LHCN-M2 (cell line): ENCODE measurements at regions not wholly inside any gene's neighbourhood (a gene's known extent, or its start where the extent isn't known, plus 50 kb on each side); places are given as distances from the start of the nearest gene placed in this dataset.
"Not testable (repeated sequence)": the region's sequence is repeated elsewhere in the genome, so short reads cannot be mapped to it uniquely, and the experiment has no call there.

ENCODE experiments used
- DNase-seq: peaks from one replicate; pipeline ENCODE4 v3.0.0-alpha.2; 2012; ENCODE audit warnings: low read depth

DNA sequence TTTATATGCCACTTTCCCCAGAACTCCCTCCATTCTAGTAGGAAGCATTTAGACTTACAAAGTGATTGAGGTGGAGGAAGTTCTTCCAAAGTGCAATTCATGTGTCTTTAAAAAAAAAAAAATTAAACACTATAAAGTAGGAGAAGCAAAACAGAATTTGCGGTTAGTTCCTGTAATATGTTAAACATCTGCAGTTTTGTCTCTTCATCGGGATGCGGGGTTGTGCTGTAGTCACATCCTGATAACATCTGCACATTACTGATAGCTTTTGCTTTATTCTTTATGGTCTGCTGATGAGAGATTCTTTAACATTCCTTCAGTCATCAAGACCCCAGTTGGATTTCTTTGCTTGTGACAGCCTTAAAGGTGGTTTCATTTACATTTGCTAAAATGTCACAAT lies 694.3 kb downstream of the NR2F1-AS1 start:
- no peak for DNase-seq

DNA sequence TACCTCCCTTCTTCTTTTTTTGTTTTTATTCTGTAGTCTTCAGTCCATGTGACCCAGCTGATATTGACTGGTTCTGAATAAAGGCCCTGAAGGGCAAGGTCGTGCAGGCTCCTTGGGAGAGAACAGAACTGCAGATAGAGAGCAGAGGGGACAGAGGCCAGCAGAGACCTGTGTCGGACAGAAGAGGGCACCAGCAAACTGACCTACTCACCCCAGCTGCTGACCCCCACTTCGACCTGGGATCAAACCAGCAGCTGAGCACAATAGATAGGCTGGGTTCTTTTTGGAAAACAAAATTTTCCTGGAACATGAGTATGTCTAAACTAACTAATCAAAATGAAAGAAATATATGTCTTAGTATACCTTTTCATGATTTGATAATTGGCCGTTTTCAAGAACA lies 695.1 kb downstream of the NR2F1-AS1 start:
- peak; percentile 22 for DNase-seq

DNA sequence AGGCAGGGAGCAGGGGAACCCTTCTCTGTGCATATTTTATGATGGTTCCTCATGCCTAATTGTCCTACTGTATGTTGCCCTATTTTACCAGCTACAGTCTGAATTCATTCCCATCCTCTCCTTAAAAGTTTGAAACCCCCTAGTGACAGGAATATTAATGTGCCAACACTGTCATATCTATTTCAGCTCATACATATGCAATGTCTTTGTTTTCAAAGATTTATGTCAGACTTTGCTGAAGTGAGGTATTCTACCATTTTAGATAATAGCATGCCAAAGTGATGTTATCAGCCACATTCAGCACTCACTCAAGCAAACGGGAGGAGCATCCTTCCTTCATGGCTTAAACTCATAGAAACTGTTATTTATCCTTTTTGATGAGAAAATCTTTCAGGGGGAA lies 696.5 kb downstream of the NR2F1-AS1 start:
- DNase-seq: no peak

DNA sequence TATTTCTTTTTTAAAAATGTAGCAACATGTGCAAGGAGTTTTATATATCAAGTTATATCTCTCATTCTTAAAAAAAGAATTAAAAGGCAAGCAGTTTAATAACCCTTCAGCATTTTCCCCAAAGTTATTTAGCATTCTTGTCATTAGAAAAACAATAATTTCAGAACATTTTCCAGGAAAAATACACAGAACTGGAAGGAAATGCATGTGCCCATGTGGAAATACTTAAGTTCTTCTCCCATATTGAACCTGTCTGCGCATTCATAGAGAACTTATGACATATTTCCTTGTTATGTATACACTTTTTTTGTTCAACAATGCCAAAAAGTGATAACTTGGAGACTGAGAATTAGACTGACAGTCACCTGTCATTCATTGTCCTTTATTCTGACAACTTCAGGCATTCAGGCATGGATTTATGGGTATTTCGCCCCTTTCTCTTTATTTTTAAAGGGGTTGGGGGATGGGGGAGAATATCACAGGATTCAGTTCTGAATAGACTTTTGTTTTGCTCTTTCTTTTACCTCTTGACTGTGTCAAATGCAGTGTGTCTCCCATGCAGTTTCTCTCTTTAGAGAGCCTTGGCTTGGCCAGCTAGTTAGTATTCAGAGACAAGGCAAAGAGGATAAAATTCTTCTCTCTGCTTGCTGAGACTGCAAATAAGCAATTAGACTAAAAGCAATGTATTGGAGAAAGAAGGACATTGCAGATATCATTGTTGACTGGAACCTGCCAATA lies 701.0 kb downstream of the NR2F1-AS1 start:
- DNase-seq: no peak

DNA sequence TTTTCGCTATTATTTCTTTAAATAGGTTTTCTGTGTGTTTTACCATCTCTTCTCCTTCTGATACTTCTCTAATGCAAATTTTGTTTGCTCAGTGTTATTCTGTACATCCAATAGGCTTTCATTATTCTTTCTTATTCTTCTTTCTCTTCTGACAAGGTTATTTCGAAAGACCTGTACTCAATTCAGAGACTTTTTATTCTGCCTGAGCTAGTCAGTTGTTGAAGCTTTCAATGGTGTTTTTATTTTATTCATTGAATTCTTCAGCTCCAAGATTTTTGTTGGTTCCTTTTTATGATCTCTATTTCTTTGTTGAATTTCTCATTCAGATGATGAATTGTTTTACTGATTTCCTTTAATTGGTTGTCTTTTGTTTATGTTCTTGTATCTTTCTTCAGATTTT lies 706.2 kb downstream of the NR2F1-AS1 start:
- no peak for DNase-seq

DNA sequence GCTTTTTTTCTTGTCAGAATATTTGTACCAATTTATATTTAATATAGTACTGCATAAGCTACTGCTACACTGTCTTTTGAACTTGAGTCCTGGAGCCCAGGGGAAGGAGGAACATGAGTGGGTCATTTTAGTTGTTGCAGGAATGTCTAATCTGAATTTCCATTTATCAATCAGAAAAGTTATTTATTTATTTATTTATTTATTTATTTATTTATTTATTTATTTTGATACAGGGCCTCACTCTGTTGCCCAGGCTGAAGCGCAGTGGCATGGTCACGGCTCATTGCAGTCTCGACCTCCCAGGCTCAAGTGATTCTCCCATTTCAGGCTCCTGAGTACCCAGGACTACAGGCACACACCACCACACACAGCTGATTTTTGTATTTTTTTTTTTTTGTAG lies 712.6 kb downstream of the NR2F1-AS1 start:
- DNase-seq: no peak

DNA sequence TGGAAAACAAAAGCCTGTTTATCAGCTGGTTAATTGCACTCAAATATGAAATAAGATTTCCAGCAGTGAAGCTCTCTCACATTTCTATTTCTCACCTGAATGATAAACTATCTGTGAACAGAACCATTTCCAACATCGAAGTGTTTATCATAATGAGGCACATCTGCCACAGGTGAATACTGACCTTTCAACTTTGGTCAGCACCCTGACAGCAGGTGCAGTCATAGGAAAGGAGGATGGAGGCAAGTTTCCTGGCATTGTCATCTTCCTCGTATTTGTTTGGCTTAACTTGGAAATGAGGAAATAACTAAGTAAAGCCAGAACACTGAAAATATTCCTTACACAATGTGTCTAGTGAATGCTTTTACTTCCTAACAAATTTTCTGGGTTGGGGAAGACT lies 716.4 kb downstream of the NR2F1-AS1 start:
- DNase-seq: no peak

DNA sequence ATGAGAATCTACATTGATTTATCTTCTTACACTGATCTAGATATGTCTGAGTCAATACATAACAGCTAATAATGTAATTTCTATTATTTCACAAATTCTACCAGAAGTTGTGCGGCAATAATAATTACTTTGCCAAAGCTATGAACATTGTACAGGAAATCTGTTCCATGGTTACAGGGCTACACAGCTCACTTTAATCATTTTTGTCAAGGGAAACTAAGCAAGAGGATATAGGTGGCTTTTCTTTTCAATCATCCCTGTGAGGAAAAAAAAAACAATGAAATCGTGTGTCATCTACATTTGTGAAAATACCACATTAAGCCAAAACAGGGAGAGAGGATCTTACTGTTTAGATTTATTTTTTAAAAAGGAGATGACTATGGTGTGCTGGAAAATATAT lies 717.4 kb downstream of the NR2F1-AS1 start:
- no peak for DNase-seq

DNA sequence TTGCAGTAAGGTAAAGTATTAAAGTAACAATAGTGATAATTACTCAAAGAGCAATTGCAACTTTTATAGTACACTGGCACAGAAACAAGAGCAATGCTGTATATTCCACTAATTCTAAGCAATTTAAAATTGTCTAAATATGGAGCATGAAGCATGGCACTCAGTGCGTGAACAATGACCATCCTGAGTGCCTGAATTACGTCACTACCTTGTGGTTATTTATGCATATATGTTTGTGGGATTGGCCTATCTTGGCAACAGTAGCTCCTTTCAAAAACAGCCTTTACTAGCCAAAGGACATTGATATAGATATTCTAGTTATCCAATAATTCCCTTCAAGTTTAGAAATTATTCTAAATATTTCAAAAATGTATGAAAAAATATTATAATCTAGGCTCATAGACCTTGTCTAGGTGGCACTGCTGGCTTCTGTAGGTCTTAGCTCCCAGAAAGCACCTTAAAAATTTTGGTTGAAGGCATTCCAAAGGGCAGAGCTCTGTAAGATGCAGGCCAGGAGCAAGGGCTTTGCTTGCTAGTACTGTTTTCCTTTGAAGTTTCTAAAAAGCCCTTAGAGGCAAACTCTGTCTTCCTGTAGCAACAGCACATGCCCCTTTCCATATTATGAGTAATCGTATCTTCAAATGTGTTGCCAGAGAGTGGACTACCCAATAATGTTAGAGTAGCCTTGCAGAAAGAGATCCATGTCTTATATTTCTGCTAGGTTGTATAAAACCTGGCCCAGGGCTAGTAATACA lies 719.3 kb downstream of the NR2F1-AS1 start:
- DNase-seq: no peak

DNA sequence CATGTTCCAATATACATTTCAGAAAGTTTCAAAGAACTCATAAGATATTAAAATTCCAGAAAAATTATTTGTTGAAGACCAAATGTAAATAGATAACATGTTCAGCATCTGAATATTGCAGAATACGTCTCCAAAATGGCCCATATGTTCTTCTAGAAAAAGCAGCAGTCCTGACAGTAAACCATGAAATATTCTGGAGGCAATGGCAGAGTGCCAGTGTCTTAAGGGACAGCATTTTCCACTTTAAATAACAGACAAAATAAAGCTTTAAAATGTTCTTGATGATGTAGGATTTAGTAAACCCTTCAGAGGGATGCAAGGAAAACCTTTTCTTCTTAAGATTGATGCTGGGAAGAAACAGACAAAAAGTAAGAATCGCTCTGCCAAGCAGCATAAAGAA lies 721.0 kb downstream of the NR2F1-AS1 start:
- DNase-seq: no peak

DNA sequence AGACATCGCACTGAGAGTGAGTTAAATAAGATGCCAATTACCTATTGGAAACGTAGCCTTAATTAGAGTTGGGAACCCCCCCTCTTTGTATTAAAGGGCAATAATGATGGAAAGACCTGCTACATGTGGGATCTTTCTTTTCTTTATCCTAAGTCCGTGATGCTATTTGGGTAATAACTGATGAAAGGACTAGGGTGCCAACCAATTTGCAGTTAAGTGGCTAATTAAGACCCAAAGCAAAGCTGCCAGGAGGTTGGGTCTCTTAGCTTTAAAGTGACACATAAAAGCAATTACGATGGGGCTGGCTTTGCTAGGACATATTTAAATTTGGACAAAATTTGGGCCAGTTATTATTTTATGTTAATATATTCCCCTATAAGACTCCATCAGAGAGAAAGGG lies 728.8 kb downstream of the NR2F1-AS1 start:
- no peak for DNase-seq

DNA sequence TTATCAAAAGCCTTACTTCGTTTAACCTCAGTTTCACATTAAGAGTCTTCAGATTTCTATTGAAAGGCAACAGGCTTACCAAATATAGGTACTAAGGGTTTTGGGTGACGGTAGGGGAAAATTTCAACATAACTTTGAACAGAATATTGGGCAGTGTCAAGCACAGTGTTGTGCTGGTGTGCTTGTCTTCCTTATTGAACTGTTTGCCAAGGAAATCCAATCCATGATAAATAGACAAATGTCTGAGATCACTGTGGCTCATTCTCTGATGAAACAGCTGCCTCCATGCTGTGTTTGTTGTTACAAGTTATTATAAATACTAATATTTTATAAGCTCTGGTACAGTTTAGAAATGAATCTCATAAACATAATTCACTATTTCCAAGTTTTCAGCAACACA lies 730.1 kb downstream of the NR2F1-AS1 start:
- peak; percentile 6 for DNase-seq

DNA sequence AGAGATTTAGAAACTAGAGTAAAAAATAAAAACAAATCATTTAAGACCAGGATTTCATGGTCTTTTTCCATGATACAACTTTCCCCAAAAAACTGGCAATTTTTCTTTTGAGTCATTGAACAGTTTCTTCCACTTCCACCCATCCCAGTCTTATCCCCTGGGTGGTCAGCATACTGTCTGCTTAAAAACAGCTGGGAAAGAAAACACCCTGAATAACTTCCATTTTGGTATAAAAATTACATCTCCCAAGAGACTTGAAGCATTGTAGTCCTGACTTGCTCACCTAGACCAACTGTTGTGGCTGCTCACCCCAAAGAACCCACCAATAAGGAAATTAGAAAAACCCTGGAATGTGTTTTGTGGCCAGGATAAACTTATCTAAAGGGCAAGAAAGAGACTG lies 731.3 kb downstream of the NR2F1-AS1 start:
- peak; percentile 75 for DNase-seq

DNA sequence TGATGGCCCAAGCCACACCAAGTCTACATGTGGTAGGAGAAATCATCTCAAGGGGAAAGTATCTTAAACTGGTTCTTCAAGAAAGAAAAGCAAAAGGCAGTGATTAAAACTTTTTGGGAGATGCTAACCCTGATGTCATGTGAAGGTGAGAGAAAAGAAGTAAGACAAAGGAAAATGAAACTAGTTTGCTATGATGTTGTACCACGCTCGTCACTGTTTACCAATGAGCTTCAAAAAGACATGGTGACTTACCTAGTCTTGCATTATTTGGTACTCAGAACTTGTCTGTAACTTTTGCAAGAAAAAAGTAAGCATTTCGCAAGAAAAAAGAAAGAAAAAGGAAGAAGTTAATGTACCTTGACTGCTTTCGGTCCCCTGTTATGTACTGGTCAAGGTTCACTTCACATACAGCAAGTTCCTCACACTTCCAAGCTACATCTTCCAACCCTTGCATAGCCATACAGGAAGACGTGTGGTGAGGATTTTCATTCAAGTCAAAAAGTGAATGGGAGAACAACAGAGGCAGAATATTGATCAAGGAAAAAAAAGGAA lies 739.3 kb downstream of the NR2F1-AS1 start:
- DNase-seq: no peak

DNA sequence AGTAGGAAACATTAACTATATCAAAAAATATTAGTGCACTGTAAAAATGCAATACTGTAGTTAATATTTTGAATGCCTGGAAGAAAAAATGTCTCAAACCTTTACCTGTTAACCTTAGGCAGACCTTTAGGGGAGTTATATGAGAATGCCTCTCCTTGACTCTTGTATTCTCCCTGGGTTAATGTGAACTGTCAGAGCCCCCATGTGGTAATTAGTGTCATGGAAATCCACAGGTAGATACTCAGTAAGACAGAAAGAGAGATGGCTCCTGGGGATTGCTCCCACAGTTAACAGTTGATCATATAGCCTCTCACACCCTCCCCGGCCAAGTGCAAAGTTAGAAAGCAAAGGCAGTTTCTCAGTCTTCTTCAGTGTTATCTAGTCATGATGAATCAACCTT lies 742.8 kb downstream of the NR2F1-AS1 start:
- peak; percentile 24 for DNase-seq

DNA sequence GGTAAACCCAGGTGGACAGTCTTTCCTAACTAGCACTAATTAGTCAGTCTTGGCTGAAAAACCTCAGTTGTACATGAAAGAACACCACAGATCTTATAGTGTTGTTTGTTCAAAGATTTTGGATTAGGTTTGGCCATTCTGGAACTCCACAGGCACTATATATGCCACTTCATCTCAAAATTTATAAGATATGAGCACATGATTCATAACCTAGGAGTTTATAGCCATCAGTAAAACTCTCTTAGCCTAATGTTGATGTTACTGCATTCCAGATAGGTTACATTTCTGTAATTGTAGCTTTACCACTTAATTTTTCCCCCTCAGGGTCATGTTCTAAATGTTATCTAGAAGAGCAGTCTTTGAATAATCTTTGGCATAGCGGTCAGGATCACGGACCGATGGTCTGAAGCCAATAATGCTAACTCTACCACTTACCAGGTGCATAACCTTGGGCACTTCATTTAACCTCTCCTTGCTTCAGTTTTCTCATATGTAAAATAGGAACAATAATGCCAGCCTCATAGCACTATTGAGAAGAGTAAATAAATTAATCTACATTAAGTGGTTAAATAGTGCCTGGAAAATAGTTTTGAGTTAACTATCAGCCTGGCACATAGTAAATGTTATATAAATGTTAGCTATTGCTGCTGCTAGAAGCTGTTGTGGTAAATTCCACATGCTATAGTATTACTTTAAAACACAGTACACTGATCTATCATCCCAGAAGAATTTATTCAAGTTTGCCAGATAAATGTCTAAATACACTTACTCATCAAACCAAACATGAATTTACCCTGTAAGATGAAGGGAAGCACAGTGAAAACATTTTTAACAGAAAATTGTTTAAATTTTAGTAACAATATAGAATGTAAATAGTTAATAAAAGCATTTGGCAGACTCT lies 743.9 kb downstream of the NR2F1-AS1 start:
- DNase-seq: peak; percentile 46

DNA sequence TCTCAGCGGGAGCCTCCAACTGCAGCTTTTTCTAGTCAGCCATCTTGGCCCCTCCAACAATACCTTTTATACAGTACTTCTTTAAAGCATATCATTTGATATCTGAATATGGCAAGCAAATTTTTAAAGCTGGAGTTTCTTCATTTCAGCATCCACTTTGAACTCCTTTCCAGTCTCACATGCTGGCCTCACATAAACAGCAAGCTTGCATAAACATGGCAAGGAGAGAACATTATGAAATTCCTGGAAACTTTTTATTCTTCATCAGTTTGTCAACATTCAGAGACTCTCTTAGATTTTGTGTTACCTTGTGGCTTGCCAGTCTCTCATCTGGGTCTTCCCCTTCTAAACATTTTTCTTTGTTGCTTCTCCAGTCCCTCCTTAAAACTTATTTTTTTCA lies 745.3 kb downstream of the NR2F1-AS1 start:
- no peak for DNase-seq

DNA sequence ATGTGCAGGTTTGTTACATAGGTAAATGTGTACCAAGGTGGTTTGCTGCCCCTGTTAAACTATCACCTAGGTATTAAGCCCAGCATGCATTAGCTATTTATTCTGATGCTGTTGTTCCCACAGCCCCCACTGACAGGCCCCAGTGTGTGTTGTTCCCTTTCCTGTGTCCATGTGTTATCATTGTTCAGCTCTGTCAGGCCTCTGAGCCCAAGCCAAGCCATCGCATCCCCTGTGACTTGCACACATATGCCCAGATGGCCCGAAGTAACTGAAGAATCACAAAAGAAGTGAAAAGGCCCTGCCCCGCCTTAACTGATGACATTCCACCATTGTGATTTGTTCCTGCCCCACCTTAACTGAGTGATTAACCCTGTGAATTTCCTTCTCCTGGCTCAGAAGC lies 757.5 kb downstream of the NR2F1-AS1 start:
- DNase-seq: not testable (repeated sequence)

DNA sequence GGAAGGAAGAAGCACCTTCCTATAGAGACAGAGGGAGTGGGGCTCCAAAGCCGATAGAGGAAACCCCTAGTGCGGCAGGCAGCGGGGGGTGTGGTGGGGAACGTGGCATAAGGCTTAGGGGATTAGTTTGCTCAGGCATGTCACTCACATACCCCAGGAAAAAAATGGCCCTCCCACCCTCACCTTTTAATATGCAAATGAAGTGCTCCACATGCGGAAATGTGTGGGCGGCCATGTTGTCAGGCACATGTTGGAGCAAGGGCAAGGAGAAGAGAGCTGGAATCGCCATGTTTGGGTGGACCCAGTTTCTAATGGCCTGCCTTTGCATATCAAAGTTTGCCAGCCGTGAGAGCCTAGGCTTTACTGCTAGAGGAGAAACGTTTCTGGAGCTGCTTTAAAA lies 758.8 kb downstream of the NR2F1-AS1 start:
- no peak for DNase-seq

DNA sequence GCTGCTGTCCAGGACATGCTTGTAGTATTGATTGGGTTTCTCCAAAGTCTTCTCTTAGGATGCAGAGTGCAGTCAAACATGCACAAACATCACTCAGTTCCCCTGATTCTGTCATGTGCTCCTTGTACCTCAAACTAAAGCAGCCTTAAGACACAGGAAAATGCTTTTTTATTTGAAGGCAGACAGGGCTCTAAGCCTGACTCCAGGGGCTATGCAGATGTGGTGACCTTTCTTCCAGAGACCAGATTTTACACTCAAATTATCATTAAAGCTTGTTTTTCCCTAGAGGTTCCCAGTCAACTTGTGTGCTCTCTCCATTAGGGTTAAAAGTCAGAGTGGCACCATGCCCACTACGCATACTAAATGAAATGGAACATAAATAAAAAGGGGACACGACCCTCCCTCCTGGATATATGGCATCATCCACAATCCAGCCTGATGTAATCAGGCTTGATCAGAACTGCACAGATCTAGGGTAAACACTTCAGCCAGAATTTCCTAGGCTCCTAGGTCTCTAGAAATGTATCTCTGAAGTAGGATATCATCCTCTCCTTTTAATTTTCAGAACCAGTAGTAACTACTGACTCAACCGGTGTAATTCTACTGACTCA lies 771.1 kb downstream of the NR2F1-AS1 start:
- no peak for DNase-seq

DNA sequence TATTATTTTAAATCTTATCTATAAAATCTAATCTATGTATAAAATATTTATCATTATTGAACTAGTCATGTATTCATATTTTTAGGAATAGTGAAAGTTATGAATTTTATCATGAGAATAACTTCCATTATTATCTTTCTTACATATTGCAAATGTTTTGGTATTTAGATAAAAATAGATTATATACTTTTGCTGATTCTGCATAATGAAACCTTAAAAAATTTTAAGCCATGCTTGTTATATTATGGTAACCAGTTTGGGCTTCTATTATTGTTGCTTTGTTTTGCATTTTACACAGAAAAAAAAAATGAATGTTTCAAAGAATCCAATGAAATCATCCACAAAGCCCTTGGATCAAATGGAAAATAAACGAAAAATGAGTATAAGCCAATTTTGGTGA lies 772.5 kb downstream of the NR2F1-AS1 start:
- DNase-seq: no peak

DNA sequence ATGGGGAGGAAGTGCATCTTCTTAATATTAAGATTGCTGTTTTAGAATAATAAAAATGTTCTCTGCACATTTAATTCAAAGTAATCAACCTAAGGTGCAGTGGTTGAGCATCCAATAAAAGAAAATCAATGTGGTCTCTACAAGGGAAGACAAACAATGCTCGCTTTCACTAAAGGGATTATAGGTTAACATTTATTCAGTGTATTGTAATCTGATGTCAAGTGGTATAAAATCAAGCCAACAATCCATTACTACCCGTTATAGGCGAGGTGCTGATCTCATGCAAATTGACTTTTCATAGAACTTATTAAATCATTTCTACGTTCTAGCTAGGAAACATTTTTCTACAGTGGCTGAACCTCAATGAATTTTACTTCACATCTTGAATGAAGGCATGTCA lies 773.9 kb downstream of the NR2F1-AS1 start:
- DNase-seq: no peak
